Loucy (cell line): ENCODE measurements at regions not wholly inside any gene's neighbourhood (a gene's known extent, or its start where the extent isn't known, plus 50 kb on each side); places are given as distances from the start of the nearest gene placed in this dataset.

ENCODE experiments used
- EZH2phosphoT487 ChIP-seq: fragments of 200-600 bp; IDR thresholded peaks from 2 replicates; pipeline ENCODE4 v1.6.1; 2018; ENCODE audit warnings: antibody characterized with exemption, mild to moderate bottlenecking, moderate library complexity, borderline replicate concordance
- TF ChIP-seq, protein P1 (sequence below): fragments of 200-600 bp; sonication (generic); conservative IDR thresholded peaks from 2 replicates; pipeline ENCODE4 v1.5.1; 2014; ENCODE audit warnings: mild to moderate bottlenecking, antibody characterized with exemption, low read length

DNA sequence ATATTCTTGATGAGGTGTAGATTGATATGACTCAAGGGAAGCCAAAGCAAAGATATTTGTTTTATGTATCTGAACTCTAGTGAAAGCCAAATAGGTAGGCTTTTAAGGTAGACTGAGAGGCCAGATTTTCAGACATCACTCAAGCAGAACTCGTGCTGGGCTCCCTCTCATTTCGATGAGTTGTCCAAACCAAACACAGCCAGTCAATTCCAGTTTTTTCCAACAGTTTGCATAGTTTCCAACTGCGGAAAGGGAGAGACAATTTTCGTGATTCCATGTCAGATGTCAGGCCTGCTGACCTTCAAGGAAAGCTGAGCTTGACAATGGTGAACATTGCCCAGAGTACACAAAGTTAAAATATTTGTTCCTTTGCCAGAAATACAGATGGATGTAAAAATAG lies 110.9 kb upstream of the MPPED2 start:
- TF ChIP-seq, protein P1, sequence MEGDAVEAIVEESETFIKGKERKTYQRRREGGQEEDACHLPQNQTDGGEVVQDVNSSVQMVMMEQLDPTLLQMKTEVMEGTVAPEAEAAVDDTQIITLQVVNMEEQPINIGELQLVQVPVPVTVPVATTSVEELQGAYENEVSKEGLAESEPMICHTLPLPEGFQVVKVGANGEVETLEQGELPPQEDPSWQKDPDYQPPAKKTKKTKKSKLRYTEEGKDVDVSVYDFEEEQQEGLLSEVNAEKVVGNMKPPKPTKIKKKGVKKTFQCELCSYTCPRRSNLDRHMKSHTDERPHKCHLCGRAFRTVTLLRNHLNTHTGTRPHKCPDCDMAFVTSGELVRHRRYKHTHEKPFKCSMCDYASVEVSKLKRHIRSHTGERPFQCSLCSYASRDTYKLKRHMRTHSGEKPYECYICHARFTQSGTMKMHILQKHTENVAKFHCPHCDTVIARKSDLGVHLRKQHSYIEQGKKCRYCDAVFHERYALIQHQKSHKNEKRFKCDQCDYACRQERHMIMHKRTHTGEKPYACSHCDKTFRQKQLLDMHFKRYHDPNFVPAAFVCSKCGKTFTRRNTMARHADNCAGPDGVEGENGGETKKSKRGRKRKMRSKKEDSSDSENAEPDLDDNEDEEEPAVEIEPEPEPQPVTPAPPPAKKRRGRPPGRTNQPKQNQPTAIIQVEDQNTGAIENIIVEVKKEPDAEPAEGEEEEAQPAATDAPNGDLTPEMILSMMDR: no peak
- no peak for TF ChIP-seq EZH2phosphoT487
